GM08714 (cell line): ENCODE measurements at regions not wholly inside any gene's neighbourhood (a gene's known extent, or its start where the extent isn't known, plus 50 kb on each side); places are given as distances from the start of the nearest gene placed in this dataset.
"Not testable (repeated sequence)": the region's sequence is repeated elsewhere in the genome, so short reads cannot be mapped to it uniquely, and the experiment has no call there.

Source experiments
- H3K4me3 ChIP-seq: fragments of 200-500 bp; sonication (Bioruptor generic); 2 replicates; pipeline ENCODE4 v1.5.1; 2014; ENCODE audit warnings: mild to moderate bottlenecking, low read length, inconsistent platforms
- ZNF274 ChIP-seq: IDR thresholded peaks from 2 replicates; pipeline ENCODE4 v1.6.1; 2012; ENCODE audit warnings: mild to moderate bottlenecking, low read depth, low read length

DNA sequence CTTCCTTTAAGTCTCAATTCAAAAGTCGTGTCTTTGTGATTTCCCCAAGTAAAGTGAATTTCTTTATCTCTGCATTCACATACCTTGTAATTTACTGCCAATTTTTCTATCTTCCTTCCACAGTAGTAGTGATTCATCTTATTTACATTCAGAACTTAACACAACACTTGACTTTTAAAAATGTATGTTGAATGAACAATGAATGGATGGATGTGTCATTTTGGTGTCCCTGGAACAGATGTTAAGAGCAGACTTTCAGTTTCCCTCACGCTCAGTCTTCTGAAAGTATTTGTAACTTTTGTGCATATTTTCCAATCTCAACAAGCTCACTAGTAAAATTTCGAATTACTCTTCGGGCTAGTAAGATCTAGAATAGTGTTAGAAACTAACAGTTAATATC lies 352.0 kb downstream of the HHIPL2 start:
- no peak for TF ChIP-seq ZNF274
- H3K4me3 ChIP-seq, result no peak overlapping the region

DNA sequence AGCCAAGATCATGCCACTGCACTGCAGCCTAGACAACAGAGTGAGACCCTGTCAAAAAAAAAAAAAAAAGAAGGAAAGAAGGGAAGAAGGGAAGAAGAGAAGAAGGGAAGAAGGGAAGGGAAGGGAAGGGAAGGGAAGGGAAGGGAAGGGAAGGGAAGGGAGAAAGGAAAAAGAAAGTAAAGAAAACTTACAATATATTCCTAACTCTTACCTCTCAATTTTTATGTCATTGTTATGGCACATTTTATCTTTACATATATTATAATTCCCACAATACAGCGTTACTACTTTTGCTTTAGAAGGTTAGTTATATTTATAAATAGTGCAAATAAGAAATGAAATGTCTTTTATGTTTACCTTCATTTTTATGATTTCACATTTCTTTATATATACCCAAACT lies 358.7 kb downstream of the HHIPL2 start:
- H3K4me3 ChIP-seq, result no peak overlapping the region
- TF ChIP-seq ZNF274, result no peak

DNA sequence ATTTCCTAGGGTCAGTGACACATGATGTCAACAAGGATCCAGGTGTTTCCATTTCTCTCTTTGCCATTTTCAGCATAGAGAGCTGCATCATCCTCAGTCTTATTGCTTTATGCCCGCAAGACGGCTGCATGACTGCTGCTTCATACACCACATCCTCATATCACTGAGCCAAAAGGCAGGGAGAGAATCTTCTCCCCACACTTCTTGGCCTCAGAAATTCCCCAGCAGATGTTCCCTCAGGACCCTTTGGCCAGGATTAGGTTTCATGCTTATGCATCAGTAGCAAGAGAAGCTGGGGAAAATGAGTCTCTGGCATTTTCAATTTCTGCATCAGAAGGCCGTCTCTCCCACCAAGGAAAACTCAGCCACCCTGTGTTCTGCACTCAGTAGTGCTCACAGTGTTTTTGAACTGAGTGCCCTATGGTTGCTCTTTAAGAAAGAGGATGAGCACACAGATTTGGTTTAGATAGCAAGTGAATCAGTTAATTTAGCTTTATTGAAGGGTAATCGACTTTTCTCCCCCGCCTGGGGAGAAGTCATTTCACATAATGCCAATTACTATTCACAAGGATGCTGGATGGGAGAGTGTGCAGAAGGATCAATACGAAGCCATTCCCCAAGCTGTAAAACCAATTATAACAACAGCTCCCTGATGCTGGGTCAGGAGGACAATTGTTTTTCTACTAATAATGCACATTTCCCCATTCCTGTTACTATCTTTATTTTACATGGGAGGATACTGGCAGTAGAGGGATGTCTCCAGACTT lies 360.2 kb downstream of the HHIPL2 start:
- TF ChIP-seq ZNF274, result no peak
- H3K4me3 ChIP-seq, result no peak overlapping the region

DNA sequence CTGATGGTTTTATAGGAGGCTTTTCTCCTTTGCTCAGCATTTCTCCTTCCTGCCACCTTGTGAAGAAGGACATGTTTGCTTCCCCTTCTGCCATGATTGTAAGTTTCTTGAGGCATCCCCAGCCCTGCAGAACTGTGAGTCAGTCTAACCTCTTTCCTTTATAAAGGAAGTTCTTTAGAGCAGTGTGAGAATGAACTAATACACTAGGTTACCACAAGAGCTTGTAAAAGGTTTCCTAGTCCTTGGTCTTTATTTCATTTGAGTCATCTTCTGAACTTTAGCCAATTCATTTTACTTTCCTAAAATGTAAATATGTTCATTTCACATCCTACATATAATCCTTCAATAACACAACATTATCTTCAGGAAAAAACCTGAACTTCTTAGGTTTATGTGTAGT lies 365.3 kb downstream of the HHIPL2 start:
- H3K4me3 ChIP-seq, result no peak overlapping the region
- TF ChIP-seq ZNF274, result no peak

DNA sequence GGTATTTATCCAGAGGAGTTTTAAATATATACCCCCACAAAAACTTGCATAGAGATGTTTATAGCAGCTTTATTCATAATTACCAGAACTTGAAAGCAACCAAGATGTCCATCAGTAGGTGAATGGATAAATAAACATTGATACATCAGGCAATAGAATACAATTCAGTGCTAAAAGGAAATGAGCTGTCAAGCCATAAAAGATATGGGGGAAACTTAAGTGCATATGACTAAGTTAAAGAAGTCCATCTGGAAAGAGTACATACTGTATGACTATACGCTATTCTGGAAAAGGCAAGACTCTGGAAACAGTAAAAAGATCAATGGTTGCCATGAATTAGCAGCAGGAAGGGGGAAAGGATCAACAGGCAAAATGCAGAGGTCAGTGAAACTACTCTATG lies 366.7 kb downstream of the HHIPL2 start:
- no peak overlapping the region for H3K4me3 ChIP-seq
- no peak for TF ChIP-seq ZNF274

DNA sequence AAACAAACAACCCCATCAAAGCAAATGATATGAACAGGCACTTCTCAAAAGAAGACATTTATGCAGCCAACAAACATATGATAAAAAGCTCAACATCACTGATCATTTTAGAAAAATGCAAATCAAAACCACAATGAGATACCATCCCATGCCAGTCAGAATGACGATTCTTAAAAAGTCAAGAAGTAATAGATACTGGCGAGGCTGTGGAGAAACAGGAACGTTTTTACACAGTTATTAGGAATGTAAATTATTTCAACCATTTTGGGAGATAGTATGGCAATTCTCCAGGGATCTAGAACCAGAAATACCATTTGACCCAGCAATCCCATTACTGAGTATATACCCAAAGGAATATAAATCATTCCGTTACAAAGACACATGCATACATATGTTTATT lies 370.4 kb downstream of the HHIPL2 start:
- not testable (repeated sequence) for H3K4me3 ChIP-seq

DNA sequence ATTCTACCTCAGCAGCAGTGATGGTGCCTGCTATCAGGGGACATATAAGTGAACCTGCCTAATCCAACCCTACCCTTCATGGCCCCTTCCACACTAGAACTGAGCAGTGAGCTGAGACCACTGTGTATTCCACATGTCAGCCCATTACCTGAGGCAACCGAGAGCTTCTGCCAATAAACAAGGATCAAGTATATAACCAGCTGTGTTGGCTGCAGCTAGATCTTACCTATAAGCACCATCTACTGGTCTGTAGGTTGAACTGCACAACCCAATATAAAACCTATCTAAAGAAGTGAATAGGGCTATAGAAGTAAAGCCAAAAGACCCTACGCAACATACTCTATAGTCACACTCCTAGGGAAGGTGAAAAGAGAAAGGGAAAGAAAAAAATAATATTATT lies 376.9 kb downstream of the HHIPL2 start:
- no peak overlapping the region for H3K4me3 ChIP-seq
- no peak for TF ChIP-seq ZNF274

DNA sequence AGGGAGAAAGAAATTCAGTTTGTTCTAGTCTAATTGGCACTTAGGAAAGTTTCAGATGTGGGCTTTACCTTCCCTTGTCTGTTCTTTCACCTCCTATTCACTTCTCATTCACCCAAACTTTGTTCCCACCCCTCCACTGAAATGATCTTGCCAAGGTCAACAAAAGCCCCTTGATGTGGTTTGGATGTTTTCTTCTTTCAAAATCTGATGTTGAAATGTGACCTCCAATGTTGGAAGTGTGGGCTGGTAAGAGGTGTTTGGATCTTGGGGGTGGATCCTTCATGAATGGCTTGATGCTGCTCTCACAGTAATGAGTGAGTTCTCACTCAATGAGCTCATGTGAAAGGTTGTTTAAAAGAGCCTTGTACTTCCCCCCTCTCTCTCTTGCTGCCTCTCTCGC lies 379.3 kb downstream of the HHIPL2 start:
- H3K4me3 ChIP-seq, result no peak overlapping the region
- no peak for TF ChIP-seq ZNF274

DNA sequence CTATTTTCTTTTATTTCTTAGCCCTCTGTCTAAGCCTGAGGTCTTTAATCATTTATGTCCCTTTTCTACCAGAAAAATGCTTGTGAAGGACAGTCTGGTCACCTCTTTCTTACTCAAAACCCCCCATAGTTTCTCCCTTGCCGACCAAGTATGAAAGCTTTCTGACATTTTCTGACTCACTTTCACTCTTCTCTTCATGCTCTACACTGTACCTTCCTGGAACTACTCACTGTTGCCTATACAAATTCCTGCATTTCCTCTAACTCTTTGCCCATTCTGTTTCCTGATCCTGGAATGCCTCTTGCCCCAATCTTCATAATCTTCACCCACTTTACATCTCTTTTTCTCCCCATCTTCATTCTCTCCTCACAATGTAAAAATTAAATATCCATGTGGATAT lies 380.0 kb downstream of the HHIPL2 start:
- TF ChIP-seq ZNF274, result no peak
- no peak overlapping the region for H3K4me3 ChIP-seq

DNA sequence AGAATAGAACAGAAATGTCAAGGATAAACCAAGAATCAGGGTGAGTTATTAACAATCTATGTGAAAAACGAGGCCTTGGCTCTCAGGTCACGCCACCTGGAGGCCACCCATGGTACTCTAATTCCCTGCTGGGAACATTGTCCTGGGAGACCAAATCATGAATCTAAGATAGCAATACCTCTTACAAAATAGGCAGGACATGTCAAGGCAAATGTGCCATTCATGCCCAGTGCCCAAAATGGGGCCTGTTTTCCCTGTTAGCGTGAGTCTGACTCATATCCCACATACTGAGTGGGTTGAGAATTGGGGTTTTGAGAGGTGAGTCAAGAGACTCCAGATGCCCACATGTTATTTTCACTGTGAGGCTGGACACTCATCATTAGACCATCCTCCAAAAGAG lies 380.8 kb downstream of the HHIPL2 start:
- no peak for TF ChIP-seq ZNF274
- no peak overlapping the region for H3K4me3 ChIP-seq

DNA sequence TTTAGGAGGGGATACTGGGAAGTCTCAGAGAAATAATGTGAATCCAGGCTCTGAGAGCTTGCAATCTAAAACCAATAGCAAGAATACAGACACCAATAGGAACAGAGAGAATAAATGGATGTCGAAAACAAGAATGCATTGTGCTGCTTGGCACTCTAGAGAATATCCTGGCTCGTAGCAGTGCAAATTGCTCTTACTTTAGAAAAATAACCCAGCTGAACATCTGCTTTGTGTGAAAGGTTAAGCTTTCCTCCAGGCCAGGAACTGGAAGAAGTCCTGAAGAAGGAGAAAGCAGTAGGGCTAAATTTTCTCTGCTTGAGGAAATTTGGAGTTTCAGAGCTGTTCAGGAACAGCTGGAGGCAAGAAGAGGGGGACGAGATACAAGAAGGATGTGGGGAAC lies 382.3 kb downstream of the HHIPL2 start:
- no peak for TF ChIP-seq ZNF274
- no peak overlapping the region for H3K4me3 ChIP-seq

DNA sequence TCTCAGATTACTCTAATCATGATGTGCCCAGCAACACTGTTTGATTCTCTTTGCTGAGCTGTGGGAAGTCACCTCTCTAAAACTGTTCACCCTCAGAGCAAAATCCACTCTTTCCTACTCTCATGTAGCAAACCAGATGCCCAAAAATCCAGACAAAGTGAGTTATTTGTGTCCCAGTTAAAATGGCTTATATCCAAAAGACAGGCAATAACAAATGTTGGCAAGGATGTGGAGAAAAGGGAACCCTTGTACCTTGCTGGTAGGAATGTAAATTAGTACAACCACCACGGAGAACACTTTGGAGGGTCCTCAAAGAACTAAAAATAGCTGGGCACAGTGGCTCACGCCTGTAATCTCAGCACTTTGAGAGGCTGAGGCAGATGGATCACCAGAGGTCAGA lies 384.0 kb downstream of the HHIPL2 start:
- no peak overlapping the region for H3K4me3 ChIP-seq
- no peak for TF ChIP-seq ZNF274

DNA sequence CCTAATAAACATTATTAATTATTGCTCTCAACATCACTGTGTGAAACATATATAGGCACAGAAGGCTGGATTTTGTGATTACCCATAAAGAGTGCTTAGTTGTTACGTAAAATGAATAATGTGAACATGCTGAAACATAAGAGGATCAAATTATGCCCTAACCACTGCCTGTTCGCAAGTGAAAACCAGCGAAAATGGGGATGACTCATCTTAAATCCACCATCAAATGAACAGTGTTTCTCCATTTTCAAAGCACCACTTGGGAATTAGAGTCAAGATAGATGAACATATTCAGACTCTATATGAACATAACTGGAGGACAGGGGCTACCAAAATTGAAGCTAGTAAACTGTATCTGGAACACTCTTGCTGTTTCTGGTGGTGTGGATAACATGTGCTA lies 386.2 kb downstream of the HHIPL2 start:
- H3K4me3 ChIP-seq, result no peak overlapping the region
- no peak for TF ChIP-seq ZNF274

DNA sequence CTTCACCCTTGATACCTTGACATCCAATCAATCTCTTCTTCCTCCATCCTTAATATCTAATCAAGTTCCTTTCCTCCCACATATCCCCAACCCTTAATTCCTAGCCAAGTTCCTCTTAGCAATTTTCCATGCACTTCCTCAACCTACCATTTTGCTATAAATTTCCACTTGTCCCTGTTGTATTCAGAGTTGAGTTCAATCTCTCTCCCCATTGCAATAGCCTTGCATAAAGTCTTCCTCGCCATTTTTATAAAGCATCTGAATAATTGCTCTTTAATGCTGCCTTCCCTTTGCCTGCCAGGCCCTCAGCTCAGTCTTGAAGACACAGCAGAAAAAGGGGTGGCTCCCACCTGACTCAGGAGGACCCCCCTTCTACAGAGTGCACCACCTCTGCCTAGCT lies 390.3 kb downstream of the HHIPL2 start:
- no peak for TF ChIP-seq ZNF274

DNA sequence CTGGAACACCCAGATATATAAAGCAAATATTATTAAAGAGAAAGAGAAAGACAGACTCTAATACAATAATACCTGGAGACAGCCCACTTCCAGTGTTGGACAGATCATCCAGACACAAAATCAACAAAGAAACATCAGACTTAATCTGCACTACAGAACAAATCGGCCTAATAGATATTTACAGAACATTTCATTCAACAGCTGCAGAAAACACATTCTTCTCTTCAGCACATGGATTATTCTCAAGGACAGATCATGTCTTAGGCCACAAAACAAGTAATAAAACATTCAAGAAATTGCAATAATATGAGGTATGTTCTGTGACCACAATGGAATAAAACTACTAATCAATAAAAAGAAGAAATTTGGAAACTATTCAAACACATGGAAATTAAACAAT lies 398.3 kb upstream of the DUSP10 start:
- TF ChIP-seq ZNF274, result no peak

More for the DNA sequence above, 390.3 kb downstream of the HHIPL2 start:
- no peak overlapping the region for H3K4me3 ChIP-seq

DNA sequence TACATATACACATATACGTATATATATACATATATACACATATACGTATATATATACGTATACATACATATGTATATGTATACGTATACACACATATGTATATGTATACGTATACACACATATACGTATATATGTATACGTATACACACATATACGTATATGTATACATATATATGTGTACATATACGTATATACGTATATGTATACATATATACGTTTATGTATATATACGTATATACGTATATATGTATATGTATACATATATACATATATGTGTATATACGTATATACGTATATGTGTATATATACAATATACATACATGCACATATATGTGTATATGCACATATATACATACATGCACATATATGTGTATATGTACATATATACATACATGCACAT lies 396.2 kb upstream of the DUSP10 start:
- H3K4me3 ChIP-seq, result no peak overlapping the region
- TF ChIP-seq ZNF274, result no peak

More for the DNA sequence above, 398.3 kb upstream of the DUSP10 start:
- no peak overlapping the region for H3K4me3 ChIP-seq

DNA sequence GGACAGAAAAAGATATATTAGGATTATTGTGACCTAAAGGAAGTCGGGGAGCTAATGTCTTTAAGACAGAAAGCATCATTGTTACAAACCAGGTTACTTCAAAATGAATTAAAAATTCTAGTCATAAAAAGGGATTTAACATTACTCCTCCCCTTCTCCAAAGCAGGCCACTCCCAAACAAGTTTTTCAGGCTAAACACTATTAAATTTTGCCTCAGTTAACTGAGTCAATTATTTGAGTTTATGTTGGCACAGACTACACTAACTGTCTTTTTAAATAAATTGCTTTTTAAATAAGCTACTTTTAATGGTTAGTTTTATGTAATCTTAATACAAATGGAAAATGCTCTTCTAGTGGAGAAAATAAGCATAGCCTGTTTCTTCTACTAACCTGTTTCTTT lies 395.0 kb upstream of the DUSP10 start:
- H3K4me3 ChIP-seq, result no peak overlapping the region
- TF ChIP-seq ZNF274, result no peak
